ENCODE measurements at regions not wholly inside any gene's neighbourhood (a gene's known extent, or its start where the extent isn't known, plus 50 kb on each side); places are given as distances from the start of the nearest gene placed in this dataset.
A peak's percentile ranks its signal among the peaks of the same experiment; 100 is the strongest.
"Not testable (repeated sequence)": the region's sequence is repeated elsewhere in the genome, so short reads cannot be mapped to it uniquely, and the experiment has no call there.

DNA sequence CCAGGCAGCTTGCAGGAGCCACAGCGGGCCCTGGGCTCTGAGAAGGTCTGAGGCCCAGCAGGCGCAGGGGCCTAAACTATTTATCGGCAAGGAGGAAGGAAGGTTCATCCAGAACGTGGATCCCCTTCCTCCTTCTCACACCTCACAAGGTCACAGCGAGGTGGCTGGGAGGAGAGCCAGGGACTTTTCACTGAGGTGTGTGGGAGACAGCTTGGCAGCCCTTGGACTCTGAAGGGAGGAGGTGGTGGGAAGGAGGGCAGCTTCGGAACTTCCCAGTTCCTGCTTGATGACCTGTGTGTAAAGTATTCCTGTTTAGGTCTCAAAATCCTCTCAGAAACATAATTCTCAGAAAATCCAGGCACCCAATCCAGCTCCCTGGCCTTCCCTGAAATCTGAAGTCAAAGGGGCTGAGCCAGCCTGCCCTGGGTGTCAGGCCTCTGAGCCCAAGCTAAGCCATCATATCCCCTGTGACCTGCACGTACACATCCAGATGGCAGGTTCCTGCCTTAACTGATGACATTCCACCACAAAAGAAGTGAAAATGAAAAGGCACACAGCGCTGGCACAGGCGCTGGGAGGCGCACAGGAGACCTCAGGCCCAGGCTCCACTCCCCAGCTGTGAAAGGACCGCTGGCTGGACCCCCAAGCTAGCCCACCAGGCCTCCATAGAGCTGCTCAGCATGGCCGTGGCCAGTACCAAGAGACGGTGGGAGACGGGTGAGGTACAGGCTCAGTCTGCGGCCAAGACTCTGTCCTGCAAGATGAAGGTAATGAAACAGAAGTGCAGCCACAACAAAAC, 269.4 kb upstream of the FRG2C start:
- not testable (repeated sequence) for DNase-seq (ENCODE audit: low spot score)

DNA sequence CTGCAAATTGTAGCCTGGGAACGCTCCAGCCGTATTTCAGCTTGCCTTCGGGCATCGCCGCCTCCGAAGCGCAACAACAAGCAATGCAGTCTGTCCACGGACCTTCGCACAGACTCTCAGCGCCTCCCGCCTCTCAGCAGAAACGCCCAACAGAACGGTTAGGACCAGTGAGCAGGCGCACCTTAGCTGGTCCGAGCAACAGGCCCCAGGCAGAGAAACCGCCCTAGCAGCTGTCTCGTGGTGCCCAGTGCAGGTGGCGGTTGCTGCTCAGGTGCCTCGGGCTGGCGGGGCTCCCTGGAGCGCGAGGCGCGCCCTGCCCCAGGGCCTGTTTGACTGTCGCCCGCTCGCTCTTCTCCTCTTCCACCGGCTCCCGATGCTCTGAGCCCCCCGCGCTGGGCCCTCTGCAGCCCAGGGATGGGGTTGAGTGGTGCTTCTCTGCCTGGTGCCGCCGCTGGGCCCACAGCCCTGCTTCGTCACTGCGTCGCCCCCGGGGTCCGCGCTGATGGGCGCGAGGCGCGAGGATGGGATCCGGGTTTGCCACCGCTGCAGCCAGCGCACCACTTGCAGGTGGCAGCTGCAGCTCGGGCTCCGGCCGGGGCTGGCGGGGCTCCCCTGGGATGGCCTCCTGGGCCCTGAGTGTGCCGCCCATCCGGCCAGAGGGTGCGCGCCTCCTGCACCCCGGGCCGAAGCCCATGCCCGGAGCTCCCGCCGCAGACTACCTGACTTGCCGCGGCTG, 268.4 kb upstream of the FRG2C start:
- no peak for DNase-seq (ENCODE audit: low spot score)

DNA sequence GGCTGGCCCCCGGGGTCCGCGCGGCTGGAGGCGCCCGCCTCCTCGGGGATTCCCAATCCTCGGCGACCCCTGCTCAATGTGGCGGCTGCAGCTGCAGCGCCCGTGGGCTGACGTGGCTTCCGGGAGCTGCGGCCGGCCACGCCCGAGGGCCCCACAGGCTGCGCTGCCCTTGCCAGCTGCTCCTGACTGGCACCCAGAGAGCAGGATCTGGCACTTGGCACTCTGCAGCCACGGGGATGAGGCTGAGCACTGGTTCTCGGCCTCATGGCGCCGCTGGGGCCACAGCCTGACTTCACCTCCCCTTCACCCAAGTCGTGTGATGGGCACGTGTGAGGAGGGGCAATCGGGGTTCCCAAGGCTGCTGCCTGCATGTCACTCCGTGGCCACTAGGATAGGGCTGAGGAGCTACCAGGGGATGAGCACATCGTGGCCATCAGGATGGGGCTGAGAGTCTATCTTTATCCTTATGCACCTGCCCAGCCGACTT, 267.8 kb upstream of the FRG2C start:
- no peak for DNase-seq (ENCODE audit: low spot score)

DNA sequence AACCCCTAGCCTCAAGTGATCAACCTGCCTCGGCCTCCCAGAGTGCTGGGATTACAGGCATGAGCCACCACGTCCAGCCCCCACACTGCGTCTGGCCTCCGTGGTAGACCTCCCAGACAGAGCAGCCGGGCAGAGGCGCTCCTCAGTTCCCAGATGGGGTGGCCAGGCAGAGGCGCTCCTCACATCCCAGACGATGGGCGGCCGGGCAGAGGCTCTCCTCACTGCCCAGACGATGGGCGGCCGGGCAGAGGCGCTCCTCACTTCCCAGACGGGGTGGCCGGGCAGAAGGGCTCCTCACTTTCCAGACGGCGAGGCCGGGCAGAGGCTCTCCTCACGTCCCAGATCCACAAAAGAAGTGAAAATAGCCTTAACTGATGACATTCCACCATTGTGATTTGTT, 266.6 kb upstream of the FRG2C start:
- not testable (repeated sequence) for DNase-seq (ENCODE audit: low spot score)

DNA sequence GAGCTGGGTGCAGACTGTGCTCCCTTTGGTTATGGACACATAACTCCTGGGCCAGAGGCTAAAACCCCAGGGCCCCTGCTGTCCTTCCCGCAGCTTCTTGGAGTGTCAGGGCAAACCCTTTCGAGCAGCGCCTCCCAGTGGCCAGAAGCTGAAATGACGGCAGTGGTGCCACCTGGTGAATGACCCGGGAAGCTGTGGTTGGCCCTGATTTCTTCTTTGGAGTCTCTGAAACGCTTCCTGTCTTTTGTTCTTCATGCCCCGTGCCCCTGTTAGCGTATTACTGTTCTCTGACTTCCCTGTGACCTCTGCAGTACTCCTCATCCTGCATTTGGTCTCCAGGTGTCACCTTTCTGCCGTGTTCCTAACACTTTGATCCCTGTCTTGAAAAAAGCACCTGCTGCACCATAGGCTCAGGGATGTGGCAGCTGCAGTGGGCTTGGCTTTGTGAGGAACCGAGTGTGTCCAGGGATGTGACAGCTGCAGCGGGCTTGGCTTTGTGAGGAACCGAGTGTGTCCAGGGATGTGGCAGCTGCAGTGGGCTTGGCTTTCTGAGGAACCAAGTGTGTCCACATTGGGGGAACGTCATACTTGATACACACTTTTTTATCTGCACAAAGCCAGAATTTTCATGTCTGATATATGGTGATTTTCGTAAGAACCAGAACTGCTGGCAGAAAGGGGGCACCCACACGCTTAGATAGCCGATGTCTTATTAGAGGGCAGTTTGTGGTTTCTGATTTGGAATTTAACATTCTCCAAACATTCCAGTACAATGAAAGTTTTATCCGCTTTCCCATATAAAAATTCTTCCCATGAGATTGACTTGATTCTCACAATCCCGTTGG, 241.8 kb upstream of the FRG2C start:
- DNase-seq (ENCODE audit: low spot score), result not testable (repeated sequence)

DNA sequence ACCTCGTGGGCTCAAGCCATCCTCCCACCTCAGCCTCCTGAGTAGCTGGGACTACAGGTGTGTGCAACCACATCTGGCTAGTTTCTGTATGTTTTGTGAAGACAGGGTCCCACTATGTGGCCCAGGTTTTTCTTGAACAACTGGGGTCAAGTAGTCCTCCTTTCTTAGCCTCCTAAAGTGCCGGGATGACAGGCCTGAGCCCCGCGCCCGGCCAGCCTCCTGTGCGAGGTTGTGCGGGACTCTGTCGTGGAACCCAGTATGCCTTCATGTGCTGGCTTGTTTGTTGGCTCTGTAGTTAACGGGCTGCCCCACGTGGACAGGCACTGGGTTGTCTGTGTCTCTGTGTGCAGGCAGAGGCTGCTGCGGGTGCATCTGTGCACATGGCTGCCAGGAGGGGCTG, 238.7 kb upstream of the FRG2C start:
- not testable (repeated sequence) for DNase-seq (ENCODE audit: low spot score)

DNA sequence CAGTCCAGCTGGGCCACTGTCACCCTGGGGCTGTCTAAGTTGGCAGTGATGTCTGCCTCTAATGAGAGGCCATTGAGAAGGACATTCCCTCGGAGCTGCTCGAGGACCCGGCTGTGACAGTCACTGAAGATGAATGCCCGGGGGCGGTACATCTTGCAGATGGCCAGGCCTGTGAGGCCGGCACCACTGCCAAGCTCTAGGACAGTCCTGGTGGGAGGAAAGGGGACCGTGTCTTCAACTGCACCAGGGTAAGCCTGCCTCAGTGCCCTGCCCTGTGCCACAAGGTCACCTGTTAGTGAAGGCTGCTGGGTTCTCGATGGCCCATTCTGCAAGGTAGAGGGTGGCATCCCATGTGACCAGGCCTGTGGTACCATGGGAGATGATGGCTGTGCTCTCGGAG, 236.6 kb upstream of the FRG2C start:
- not testable (repeated sequence) for DNase-seq (ENCODE audit: low spot score)

DNA sequence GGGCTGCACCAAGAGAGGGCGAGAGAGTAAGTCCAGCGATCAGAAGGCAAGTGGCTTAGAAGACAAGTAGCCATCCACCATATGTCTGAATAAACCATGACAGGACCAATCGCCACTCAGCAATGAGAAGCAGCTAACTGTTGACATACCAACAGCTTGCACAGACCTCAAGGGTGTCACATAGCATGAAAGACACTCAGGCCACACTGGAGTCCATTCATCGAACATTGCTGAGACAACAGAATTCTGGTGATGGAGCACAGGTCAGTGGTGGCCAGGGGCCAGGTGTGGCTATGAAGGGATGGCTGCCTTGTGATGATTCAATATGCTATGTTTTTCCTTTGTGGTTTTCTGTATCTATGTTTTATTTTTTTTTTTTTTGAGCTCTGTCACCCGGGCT, 236.2 kb upstream of the FRG2C start:
- DNase-seq (ENCODE audit: low spot score), result not testable (repeated sequence)

DNA sequence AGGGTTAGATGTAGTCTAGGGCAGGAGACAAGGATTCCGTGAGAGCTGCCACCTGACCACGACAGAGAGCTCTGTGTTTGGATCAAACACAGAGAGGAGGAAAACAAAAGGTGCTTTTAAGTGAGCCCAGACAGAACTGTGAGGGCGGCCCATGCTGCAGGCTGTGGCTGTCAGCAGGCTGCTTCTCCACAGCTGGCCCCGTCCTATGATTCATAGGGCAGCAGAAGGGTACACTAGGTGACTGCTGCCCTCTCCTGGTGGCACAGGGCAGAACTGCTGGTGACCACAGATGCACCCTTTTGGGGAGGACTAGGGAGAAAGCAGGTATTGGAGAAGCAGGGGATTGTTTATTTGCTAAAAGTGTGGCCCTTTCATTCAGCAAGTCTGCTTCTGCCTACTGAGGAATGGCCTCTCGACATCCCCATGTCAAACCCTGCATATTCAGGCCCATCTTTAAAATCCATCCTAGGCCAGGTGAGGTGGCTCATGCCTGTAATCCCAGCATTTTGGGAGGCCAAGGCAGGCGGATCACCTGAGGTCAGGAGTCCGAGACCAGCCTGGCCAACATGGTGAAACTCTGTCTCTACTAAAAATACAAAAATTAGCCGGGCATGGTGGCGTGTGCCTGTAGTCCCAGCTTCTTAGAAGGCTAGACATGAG, 234.4 kb upstream of the FRG2C start:
- peak; percentile 69 for DNase-seq (ENCODE audit: low spot score)

DNA sequence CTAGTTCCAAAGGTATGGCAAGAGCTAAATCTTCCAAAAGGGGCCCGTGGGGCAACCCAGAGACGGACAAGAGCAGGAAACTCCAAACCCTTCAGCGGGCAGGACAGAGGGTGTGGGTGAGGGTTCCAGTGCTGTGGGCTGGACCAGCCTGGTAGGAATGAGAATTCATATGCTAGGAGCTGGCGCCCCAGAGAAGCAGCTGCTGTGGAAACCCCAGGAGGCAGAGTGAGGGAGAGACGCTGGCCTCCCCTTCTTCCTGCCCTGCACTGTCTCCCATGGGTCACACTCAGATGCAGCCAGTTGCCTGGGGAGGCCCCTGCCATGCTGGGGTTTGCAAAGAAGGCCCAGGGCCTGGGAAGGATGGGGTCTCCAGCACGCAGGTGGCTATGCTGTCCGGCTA, 233.7 kb upstream of the FRG2C start:
- DNase-seq (ENCODE audit: low spot score), result not testable (repeated sequence)

DNA sequence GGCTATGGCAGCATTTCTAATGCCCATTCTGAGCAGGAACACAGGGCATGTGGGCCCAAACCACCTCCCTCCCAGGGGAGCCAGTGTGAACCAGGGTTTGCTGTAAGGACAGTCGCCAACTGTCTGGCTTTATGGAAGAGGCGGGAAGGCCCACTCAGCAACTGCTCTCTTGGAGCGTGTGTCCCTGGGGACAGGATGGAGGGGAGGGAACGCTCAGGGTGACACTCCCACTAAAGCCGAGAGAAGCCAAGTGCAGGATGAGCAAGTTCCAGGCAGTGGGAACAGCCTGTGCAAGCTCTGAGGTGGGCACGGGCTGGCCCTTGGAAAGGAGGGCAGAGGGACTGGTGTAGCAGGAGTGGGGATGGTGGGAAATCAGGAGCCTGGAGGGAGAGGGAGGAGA, 233.0 kb upstream of the FRG2C start:
- not testable (repeated sequence) for DNase-seq (ENCODE audit: low spot score)

DNA sequence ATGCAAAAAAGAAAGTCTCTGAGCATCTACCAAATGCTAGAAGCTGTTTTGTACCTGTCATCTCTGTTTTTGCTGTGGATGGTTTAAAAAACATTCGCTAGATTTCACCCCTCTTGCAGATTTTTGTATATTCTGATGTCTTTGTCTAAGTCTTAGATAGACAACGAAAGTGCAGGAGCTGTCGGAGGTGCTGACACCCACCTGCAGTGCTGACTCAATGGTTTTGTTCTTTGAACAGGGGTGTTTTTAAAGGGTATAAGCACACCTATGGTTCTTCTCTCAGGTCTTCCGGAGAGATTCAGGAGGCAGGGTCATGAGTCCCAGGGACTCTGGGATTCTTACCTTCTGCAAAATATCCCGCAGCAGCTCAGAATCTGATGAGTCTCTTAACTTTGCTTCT, 231.7 kb upstream of the FRG2C start:
- DNase-seq (ENCODE audit: low spot score), result not testable (repeated sequence)

DNA sequence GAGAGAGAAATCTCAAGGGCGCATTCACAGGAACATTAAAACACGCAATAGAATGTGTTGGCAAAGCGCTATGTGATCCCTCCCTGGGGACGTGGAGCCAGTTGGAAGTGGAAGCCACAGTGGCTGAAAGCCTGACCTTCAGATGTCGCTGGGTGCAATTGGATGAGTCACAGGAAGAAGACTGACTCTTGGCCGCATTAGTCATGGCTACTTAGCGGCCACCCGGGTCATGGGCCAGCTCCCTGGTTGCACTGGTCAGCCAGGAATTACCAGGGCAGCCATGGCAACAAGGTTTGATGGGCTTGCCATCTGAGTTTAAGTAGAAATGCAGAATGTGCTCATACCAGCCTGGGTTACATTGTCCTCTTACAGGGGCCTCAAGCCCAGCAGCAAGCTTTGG, 231.2 kb upstream of the FRG2C start:
- peak; percentile 84 for DNase-seq (ENCODE audit: low spot score)

DNA sequence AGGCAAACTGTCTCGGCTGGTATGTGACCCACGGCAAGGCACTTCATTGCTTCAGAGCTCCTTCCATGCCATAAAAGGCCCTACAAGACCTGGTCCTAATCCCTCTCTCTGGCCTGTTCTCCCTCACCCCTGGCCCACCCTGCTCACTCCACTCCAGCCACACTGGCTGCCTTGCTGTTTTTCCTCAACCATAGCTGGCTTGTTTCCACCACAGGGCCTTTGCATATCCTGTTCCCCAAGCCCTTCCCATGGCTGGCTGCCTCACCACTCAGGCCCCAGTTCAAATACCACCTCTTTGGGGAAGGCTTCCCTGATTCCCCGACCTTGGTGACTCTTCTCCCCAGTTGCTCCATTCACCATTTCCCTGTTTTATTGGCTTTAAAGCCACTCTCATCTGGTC, 230.8 kb upstream of the FRG2C start:
- not testable (repeated sequence) for DNase-seq (ENCODE audit: low spot score)

DNA sequence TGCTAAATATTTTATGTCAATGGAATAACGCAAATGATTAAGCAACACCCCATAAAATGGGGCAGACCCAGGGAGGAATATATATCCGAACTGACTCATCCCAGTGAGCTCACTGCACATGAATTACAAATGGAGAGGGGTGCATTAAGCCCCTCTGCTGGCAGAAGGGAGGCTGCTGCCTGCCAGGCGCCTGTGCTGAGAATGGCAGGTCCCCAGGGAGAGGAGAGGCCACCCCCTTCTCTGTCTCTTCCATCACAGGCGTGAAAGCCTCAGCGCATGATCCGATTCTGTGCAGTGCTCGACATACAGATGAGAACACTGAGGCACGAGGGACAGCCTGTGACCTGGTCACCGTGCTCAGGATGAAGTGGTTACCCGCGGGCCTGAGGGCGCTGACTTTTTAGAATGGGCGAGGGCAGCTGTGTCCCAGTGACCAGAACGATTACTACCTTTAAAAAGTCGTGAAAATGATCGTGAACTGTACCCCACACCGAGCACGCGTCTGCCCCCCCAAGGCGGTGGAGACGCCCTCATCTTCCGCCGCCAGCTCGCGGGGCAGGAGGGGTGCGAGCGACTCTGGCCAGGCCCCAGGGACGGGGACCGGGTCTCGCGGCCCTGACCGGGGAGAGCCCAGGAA, 229.7 kb upstream of the FRG2C start:
- peak; percentile 36 for DNase-seq (ENCODE audit: low spot score)

DNA sequence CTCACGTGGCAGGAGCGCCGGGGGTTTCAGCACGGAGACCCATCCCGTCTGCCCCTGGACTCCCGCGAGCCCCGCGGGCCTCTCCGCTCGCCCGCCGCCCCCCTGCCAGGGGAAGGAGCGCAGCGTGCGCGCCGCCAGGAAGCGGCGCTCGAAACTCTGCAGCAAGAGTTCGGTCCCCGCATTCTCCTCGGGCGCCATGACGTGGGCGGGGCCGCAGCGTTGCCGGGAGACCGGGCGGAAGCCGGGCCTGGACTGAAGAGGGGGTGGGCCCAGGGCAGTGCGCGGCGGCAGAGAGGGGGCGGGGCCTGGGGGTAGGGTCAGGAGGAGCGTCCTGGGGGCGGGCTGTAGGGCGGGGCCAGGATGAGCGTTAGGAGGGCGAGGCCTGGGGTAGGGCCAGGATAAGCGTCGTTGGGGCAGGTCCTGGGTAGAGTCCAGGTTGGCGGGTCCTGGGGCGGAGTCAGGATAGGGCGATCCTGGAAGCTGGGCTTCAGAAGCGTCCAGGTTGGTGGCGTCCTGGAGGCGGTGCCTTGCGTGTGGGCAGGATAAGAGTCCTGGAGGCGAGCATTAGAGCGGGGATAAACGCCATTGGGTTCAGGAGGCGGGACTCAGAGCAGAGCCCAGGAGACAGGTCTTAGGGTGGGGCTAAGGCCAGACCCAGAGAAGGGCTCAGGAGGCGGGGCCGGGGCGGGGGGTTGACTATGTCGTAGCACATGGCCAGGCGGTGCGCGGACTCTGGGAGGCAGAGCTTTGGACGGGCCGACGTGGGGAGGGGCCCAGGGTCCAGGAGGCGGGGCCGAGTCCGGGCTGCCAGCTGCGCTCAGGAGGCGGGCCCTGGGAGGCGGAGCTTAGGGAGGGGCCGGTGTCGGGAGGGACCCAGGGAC, 229.0 kb upstream of the FRG2C start:
- DNase-seq (ENCODE audit: low spot score), result peak; percentile 96

DNA sequence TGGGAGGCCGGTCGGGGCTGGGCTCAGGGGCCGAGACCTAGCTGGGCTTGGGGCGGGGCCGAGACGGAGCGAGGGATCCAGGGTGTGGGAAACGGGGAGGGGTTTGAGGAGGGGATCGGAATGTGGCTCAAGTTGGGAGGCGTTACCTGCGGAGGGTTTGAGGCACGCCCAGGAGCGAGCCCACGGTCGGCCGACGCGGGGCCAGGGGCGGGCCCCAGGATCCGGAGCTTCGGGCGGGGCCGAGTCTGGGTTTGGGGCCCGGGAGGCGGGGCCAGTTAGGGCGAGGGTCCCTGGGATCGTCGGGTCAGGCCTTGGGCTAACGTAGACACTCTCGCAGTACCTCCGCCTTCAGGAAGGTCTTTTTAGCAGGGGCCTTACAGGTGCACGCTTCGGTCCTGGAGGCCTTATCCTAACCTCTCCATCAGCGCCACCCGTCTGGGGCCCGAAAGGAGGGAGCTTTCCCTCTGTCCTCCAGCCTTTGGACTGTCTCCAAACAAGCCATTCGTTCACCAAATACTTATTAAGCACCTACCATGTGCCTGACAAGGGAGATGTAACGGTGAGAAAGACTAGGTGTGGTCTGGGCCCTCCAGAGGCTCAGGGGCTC, 228.2 kb upstream of the FRG2C start:
- peak; percentile 74 for DNase-seq (ENCODE audit: low spot score)

DNA sequence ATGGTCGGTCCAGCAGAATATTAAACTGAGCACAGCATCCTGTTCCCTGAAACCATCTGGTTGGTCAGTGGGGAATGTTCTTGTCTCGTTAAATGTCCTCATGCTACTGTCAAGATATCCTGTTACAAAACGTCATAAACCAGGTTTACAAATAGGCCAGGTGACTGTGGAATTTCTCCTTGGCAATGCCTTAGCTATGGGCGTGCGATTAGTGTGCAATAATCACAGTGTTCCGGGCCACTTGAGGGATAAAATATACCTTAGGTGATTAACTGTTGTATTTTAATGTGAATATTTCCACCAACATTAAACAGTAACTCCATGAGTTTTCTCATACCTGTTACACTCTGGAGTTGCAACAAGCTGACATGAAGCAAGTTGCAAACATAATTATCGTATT, 223.1 kb upstream of the FRG2C start:
- not testable (repeated sequence) for DNase-seq (ENCODE audit: low spot score)

DNA sequence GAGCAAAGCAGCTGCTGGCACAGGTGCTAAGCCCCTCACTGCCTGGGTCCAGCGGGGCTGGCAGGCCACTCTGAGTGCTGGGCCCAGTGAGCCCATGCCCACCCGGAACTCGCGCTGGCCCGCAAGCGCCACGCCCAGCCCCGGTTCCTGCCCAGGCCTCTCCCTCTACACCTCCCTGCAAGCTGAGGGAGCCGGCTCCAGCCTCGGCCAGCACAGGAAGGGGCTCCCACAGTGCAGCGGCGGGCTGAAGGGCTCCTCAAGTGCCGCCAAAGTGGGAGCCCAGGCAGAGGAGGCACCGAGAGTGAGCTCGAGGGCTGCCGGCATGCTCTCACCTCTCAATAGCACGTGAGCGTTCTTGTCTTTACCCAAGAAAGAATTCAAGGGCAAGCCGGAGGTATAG, 219.5 kb upstream of the FRG2C start:
- not testable (repeated sequence) for DNase-seq (ENCODE audit: low spot score)

DNA sequence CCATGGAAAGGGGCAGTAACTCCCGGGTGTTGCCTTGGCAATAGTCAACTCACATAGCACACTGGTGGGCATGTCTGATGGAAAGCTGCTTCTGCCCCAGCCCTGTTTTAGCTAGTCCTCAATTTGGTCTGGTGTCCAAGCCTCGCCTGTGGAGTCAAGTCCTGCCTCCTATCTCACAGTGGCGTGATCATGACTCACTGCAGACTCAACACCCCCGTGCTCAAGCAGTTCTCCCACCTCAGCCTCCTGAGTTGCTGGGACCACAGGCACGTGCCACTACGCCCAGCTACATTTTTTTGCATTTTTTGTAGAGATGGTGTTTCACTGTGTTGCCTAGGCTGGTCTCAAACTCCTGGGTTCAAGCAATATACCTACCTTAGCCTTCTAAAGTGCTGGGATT, 218.9 kb upstream of the FRG2C start:
- not testable (repeated sequence) for DNase-seq (ENCODE audit: low spot score)

All from SW480 (cell line).